ENCODE measurements at regions not wholly inside any gene's neighbourhood (a gene's known extent, or its start where the extent isn't known, plus 50 kb on each side); places are given as distances from the start of the nearest gene placed in this dataset.

DNA sequence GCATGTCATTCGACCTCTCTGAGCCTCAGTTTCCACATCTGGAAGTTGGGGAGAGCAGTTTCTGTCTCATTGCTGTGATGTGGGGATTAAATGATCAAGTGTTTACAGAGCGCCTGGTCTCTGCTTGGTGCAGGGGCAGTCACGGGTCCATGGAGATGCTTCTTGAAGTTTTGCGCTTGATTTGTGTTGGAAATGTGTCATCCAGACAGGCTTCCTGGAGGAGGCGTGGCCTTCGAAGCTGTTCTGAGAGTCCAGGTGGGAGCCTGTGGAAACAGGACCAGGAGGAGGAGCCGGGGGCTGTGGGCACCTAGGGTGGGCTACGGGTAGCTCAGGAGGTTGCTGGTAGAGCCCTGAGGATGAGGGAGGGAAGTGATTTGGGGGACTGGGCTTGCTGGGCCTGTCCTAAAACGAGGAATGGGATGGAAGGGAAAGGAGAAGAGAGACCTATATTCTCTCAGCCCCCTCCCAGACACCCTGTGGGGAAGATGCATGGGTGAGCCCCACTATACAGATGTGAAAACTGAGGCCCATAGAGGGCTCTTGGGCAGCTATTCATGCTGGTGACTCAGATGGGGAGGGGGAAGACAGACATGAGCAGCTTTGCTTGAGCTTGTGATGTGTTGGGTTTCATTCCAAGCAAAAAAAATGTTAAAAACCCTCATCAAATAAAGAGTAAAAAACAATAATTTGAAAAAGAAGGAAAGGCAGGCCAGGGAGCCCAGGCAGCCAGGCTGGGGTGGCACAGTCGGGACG, 107.2 kb upstream of the WNT4 start:
- TF ChIP-seq, protein P1, sequence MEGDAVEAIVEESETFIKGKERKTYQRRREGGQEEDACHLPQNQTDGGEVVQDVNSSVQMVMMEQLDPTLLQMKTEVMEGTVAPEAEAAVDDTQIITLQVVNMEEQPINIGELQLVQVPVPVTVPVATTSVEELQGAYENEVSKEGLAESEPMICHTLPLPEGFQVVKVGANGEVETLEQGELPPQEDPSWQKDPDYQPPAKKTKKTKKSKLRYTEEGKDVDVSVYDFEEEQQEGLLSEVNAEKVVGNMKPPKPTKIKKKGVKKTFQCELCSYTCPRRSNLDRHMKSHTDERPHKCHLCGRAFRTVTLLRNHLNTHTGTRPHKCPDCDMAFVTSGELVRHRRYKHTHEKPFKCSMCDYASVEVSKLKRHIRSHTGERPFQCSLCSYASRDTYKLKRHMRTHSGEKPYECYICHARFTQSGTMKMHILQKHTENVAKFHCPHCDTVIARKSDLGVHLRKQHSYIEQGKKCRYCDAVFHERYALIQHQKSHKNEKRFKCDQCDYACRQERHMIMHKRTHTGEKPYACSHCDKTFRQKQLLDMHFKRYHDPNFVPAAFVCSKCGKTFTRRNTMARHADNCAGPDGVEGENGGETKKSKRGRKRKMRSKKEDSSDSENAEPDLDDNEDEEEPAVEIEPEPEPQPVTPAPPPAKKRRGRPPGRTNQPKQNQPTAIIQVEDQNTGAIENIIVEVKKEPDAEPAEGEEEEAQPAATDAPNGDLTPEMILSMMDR (IDR thresholded peaks at IDR 0.05) = no peak
- no peak for TF ChIP-seq EZH2 (IDR thresholded peaks at IDR 0.05)

Measured in neural progenitor cell (in vitro differentiated cells).